ENCODE measurements at regions not wholly inside any gene's neighbourhood (a gene's known extent, or its start where the extent isn't known, plus 50 kb on each side); places are given as distances from the start of the nearest gene placed in this dataset.

- TF ChIP-seq CTCF (IDR thresholded peaks at IDR 0.05; ENCODE audit: low read length, missing control alignments) = no peak
- no peak for DNase-seq (ENCODE audit: low read depth)
- H3K4me3 ChIP-seq (replicated peaks; ENCODE audit: low read depth, low read length) = no peak overlapping the region
Measured at GRCh38 chr12:127431177-127431576, 835.8 kb upstream of the TMEM132C start.

- TF ChIP-seq CTCF (IDR thresholded peaks at IDR 0.05; ENCODE audit: low read length, missing control alignments) = no peak
- no peak for DNase-seq (ENCODE audit: low read depth)
- no peak overlapping the region for H3K4me3 ChIP-seq (replicated peaks; ENCODE audit: low read depth, low read length)
Measured at GRCh38 chr12:127431594-127431993, 835.4 kb upstream of the TMEM132C start.

DNA sequence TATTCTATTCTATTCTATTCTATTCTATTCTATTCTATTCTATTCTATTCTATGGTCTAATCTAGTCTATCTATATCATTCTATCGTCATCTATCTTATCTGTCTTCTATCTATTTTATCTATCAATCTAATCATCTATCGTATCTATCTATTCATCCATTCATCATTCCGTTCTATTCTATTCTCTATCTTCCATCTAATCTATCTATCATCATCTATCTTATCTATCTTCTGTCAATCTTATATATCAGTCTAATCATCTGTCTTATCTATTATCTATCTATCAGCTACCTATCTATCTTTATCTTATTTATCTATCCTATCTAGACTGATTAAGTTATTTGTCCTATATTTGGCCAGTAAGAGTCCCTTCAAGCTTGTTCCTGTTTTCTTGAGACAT, 831.5 kb upstream of the TMEM132C start:
- no peak for DNase-seq (ENCODE audit: low read depth)
- no peak for TF ChIP-seq CTCF (IDR thresholded peaks at IDR 0.05; ENCODE audit: low read length, missing control alignments)
- no peak overlapping the region for H3K4me3 ChIP-seq (replicated peaks; ENCODE audit: low read depth, low read length)

- no peak overlapping the region for H3K4me3 ChIP-seq (replicated peaks; ENCODE audit: low read depth, low read length)
- no peak for TF ChIP-seq CTCF (IDR thresholded peaks at IDR 0.05; ENCODE audit: low read length, missing control alignments)
Measured at GRCh38 chr12:127438512-127439244, 828.3 kb upstream of the TMEM132C start.

GRCh38 chr12:127445581-127446139, 821.3 kb upstream of the TMEM132C start:
- no peak for TF ChIP-seq CTCF (IDR thresholded peaks at IDR 0.05; ENCODE audit: low read length, missing control alignments)
- DNase-seq (ENCODE audit: low read depth) = no peak
- no peak overlapping the region for H3K4me3 ChIP-seq (replicated peaks; ENCODE audit: low read depth, low read length)

More at GRCh38 chr12:127438512-127439244, 828.3 kb upstream of the TMEM132C start:
- no peak for DNase-seq (ENCODE audit: low read depth)

DNA sequence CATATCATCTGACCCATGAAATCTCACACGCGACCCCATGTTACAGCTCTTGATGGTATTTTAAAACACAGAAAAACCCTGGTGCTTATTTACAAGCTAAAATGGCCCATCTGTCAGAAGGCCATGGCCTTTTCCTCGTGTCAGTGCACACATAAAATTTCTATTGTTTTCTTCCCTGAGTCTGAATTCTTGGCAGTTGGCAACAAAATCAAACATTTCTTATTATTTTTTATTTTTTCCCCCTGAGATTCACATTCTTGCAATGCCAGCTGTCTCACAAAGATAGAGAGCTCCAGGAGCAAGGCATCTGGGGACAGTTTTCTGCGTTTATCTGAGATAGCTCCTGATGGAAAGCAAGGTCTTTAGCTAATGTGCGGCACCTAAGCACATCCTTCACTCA, 818.1 kb upstream of the TMEM132C start:
- no peak for TF ChIP-seq CTCF (IDR thresholded peaks at IDR 0.05; ENCODE audit: low read length, missing control alignments)
- no peak overlapping the region for H3K4me3 ChIP-seq (replicated peaks; ENCODE audit: low read depth, low read length)
- no peak for DNase-seq (ENCODE audit: low read depth)

DNA sequence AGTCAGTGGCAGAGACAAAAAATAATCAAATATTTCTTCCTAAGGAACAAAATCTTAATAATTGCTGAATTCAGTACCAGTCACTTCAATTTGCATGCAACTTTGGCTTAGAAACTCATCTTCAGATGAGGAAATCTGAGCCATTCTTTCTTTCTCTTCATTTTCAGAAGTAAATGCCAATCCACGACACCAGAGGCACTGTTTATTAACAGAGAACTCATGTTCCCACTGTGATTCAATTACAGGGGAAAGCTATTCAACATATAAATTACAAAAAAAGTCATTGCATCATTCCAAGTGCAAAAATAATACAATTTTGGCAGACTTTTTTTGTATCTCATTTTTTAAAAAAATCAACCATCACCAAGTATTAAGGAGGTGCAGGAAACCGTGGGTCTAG, 816.1 kb upstream of the TMEM132C start:
- no peak for DNase-seq (ENCODE audit: low read depth)
- H3K4me3 ChIP-seq (replicated peaks; ENCODE audit: low read depth, low read length) = no peak overlapping the region
- no peak for TF ChIP-seq CTCF (IDR thresholded peaks at IDR 0.05; ENCODE audit: low read length, missing control alignments)

All from fibroblast of pulmonary artery (primary cell).